ENCODE measurements at regions not wholly inside any gene's neighbourhood (a gene's known extent, or its start where the extent isn't known, plus 50 kb on each side); places are given as distances from the start of the nearest gene placed in this dataset.

GRCh38 chr20:40416274-40416673 lies 272.8 kb downstream of the MAFB start:
- no peak for DNase-seq (ENCODE audit: low read depth in 4 of 4, low spot score in 3 of 4)

DNA sequence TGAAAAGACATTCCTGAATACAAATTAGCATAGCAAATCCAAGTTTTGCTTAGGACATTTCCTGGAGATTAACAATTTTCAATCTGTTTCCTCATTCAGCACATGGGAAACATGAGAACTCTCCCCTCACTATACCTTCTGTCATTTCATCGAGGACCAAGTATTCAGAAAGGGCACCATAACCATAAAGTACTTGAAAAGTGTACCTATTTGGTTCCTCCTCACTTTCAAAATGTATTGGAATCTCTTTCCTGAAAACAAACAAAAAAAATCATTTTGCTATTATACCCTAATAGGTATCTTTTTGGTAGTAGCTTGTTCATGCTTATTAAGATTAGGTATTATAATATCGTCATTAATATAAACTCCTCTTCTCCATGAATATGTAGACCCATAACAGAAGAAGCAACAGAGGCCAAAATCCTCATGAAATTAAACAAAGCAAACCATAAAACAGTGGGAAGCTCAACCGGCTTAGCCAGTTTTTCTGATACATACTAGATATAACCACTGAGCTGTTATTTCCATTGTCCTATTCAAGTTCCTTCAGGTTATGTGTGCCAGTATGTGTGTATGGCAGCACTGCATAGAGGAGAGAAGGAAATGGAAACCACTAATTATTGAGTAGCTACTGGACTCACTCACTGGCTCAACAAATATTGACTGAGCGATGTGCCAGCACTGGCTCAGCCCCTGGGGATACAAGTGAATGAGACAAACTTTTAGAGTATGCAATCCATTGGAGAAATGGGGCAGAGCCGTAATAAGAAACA lies 274.0 kb downstream of the MAFB start:
- no peak for DNase-seq (ENCODE audit: low read depth in 4 of 4, low spot score in 3 of 4)

DNA sequence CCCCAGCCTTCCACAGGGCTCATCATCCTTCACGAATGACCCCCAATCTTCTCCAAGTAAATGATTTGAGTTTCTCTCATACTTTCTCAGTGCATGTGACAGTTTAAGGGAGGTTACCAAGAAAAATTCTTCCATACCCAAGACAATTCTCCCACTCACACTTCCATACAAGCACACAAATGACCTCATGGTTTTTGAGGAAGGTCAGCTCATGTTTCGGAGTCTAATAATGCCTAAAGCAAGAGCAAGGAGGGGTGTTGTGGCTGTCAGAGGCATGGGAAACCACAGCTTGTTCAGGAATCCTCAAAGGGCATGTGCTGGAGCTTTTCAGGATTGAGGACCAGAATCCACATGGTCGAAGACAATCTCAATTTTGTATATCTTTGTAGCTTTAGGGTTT lies 279.0 kb downstream of the MAFB start:
- DNase-seq (ENCODE audit: low read depth in 4 of 4, low spot score in 3 of 4) = no peak

DNA sequence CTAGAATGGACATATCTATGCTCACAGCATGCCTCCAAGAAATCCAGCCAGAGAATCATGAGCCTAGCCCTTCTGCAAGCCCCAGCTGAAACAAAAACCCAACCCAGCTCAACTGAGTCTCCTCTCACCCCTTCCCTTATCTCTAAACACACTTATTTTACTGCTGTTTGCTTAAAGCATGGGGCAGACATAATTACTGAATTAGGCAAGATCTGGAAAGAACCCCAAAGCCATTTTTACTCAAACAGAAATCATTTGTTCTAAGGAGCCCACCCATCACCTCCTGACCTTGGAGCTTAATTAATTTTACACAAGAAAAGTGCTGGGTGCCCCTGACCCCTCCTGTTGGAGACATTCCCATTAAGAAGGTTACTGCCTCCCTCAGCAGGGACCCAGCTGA lies 291.6 kb downstream of the MAFB start:
- no peak for DNase-seq (ENCODE audit: low read depth in 4 of 4, low spot score in 3 of 4)

GRCh38 chr20:40393197-40394079 lies 295.6 kb downstream of the MAFB start:
- no peak for DNase-seq (ENCODE audit: low read depth in 4 of 4, low spot score in 3 of 4)

GRCh38 chr20:40390654-40391053 lies 298.4 kb downstream of the MAFB start:
- DNase-seq (ENCODE audit: low read depth in 4 of 4, low spot score in 3 of 4) = no peak

DNA sequence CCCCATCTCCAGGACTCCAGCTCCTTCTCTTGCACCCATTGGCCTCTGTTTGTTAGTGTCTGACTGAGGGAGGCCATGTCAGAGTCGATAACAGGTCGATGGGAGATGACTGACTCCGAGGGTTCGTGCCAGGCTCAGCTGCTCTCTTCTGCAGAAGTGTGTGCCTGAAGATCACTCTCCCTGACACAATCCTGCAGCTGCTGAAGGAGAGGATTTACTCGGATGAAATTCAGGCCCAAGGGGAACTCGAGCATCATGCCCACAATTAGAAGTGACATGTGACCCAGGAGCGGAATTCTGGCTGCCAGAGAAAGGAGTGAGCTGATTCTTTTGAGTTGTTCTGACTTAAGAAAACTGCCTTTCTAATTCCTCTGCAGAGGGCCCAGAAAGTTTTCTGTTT lies 318.2 kb downstream of the MAFB start:
- DNase-seq (ENCODE audit: low read depth in 4 of 4, low spot score in 3 of 4) = no peak

GRCh38 chr20:40368876-40369275 lies 320.2 kb downstream of the MAFB start:
- no peak for DNase-seq (ENCODE audit: low read depth in 4 of 4, low spot score in 3 of 4)

DNA sequence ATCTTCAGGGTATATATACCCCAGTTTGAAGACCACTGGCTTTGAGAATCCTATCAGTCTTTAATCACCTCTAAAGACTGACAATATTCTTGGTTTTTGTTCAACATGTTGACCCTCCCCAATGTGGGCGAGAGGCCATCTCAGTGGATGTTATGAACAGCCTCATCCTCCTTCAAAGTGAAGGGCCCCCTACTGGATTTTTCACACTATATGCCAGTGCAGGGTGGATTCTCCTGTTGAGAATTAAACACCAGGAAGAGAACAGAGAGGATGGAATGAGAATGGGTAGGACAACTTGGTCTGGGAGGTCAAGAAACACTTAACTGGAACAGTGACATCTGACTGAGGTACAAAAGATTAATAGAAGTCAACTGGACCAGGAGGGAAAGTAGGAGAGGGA lies 327.1 kb downstream of the MAFB start:
- DNase-seq (ENCODE audit: low read depth in 4 of 4, low spot score in 3 of 4) = no peak

- no peak for DNase-seq (ENCODE audit: low read depth in 4 of 4, low spot score in 3 of 4)
Observed at GRCh38 chr20:40359131-40359912, 329.7 kb downstream of the MAFB start.

DNA sequence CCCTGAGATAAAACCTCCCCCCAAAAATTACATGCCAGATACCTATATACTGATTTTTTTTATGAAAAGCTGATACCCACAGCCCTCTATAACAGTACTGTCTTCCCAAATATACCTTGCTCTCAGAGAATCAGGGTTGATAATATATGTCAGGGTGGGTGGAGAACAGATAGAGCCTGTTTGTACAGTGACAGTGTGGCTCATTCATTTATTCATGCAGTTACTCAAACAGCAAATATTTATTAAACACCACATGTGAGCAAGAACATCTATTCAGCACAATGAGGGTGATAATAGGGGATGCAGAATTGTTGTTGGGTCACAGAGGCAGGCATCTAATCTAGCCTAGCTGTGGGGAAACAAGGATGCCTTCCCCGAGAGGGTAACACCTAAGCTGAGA lies 334.2 kb downstream of the MAFB start:
- DNase-seq (ENCODE audit: low read depth in 4 of 4, low spot score in 3 of 4) = no peak

DNA sequence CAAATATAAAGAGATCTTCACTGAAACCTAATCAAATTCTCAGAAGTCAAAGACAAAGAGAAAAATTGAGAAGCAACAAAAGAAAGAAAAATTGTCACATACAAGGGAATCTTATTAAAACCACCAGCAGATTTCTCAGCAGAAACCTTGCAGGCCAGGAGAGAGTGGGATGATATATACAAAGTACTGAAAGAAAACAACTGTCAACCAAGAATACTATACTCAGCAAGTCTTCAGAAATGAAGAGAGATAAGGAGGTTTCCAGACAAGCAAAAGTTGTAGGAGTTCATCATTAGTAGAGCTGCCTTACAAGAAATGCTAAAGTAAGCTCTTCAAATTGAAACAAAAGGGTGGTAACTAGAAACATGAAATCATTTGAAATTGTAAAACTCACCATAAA lies 345.6 kb downstream of the MAFB start:
- no peak for DNase-seq (ENCODE audit: low read depth in 4 of 4, low spot score in 3 of 4)

GRCh38 chr20:40341561-40341960 lies 347.5 kb downstream of the MAFB start:
- DNase-seq (ENCODE audit: low read depth in 4 of 4, low spot score in 3 of 4) = no peak

DNA sequence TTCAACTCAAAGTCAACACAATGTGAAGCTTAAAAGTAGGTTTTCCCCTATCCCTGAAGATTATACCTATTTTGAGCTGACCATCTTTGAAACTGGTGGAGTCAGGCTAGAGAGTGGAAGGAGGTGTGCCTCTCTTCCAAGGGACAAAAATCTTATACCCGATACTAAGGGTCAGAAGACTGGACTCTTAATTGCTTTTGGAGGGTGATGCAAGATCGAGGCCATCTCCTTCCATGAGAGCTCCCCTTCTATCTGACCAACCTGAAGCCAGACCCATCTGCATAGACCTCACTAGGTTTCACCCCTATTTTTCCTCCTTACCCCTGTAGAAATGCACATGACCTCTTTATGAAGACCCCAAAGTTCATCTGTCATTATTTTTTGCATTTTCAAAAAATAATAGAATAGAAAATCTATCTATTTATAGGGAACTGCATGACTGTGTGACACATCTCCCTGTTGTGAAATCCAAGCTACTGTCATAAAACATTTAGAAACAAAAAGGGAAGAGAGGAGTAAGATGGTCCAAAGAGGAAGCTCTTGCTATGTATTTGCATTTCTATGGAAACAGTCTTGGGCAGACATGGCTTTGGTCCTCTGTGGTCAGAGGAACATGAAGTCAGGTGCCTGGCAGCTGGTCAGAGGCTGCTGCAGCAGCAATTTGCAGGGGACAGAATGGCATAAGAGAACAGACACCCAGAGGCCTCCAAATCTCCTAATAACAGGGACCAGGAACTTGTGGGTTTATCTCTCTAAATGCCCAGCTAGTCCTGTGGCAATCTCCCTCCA lies 349.2 kb downstream of the MAFB start:
- no peak for DNase-seq (ENCODE audit: low read depth in 4 of 4, low spot score in 3 of 4)

- DNase-seq (ENCODE audit: low read depth in 4 of 4, low spot score in 3 of 4) = no peak
Observed at GRCh38 chr20:40336533-40336932, 352.5 kb downstream of the MAFB start.

- no peak for DNase-seq (ENCODE audit: low read depth in 4 of 4, low spot score in 3 of 4)
Observed at GRCh38 chr20:40335901-40336351, 353.1 kb downstream of the MAFB start.

DNA sequence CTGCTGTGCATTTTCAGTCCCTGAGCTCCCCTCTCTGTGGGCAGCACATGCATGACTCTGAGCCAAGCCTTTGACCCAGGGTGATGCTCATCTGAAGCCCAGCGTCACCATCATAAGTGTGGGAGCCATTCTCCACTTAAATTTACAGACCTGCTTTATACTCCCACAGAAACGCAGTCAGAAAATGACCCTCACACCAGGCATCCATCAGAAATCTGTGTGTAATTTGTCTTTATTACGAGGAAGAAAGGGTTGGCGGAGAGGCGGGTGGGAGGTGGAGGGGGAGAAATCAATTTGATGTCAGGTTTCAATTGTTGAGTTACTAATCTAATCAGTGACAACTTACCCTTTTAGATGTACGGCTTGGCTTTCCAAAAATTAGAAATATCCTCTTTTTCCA lies 353.6 kb downstream of the MAFB start:
- peak in 1 of 4 donors; percentile 4 for DNase-seq (ENCODE audit: low read depth in 4 of 4, low spot score in 3 of 4)

DNA sequence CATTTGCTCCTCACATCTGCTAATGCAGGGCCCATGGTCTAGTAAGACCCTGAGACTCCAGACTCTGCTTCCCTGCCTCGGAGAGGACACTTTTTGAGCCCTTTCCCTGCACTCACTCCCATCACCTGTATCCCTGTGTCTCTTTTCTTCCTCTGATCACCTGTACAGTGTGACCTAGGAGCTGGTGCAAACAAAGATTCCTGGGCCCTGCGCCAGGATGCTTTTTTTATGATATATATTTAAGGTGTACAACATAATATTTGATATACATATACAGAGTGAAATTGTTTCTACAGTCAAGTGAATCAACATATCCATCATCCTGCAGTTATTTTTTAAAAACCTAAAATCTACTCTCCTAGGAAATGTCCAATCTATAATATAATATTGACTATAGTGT lies 355.4 kb downstream of the MAFB start:
- DNase-seq (ENCODE audit: low read depth in 4 of 4, low spot score in 3 of 4) = no peak

- DNase-seq (ENCODE audit: low read depth in 4 of 4, low spot score in 3 of 4) = no peak
Observed at GRCh38 chr20:40331807-40332560, 357.1 kb downstream of the MAFB start.

GRCh38 chr20:40331249-40331648 lies 357.8 kb downstream of the MAFB start:
- no peak for DNase-seq (ENCODE audit: low read depth in 4 of 4, low spot score in 3 of 4)
